Epidermal melanocyte (primary cell): ENCODE measurements at regions not wholly inside any gene's neighbourhood (a gene's known extent, or its start where the extent isn't known, plus 50 kb on each side); places are given as distances from the start of the nearest gene placed in this dataset.
"Not testable (repeated sequence)": the region's sequence is repeated elsewhere in the genome, so short reads cannot be mapped to it uniquely, and the experiment has no call there.

Source experiments
- DNase-seq: peaks from one replicate; pipeline ENCODE4 v3.0.0; 2011; ENCODE audit warnings: low spot score; ENCODE audit not compliant: insufficient read length

DNA sequence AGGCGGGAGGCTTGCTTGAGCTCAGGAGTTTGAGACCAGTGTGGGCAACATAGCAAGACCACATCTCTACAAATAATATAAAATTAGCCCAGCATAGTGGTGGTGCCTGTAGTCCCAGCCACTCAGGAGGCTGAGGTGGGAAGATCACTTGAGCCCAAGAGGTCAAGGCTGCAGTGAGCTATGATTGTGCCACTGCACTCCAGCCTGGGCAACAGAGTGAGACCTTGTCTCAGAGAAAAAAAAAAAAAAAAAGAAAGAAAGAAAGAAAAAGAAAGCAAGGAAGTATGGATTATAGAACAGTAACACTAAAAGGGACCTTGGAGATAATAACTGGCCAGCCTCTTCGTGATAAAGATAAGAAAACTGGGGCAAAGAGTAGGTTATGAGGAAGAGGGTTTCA lies 130.4 kb downstream of the PLCE1 start:
- not testable (repeated sequence) for DNase-seq

GRCh38 chr10:94125268-94125667 lies 131.5 kb downstream of the PLCE1 start:
- DNase-seq = not testable (repeated sequence)

DNA sequence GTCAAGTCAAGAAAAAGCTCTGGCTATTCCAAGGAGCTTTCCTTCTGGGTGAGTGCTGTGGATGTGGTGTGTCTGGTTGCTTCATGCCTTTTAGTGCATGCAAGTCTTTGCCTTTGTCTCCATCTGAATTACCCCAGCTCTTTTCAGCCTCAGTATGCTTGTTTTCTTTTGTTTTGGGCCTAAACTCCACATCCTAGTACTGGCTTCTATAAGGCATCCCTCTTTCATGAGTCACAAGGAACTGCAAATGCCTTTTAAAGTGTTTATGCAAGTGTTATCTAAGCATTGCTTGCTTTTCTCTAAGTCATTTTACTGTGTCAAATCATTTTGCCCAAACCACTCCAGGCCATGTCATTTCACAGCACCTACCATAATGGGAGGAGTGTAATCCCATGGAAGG lies 132.1 kb downstream of the PLCE1 start:
- DNase-seq = no peak

- DNase-seq = no peak
Observed at GRCh38 chr10:94129393-94130130, 135.8 kb downstream of the PLCE1 start.

GRCh38 chr10:94131885-94132284 lies 138.2 kb downstream of the PLCE1 start:
- DNase-seq = no peak

GRCh38 chr10:94133239-94133638 lies 139.5 kb downstream of the PLCE1 start:
- DNase-seq = no peak

DNA sequence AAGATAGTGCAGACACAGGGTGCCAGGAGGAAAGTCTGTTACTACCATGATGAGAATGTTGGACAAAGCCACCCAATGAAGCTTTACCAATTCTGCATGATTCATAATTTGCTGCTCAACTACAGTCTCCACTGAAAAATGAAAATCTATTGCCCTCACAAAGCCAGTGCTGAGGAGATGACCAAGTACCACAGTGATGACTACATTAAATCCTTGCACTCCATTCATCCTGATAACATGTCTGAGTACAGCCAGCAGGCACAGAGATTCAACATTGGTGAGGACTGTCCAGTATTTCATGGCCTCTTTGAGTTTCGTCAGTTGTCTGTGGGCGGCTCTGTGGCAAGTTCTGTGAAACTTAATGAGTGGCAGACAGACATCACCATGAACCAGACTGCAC lies 144.0 kb downstream of the PLCE1 start:
- DNase-seq = no peak

- no peak for DNase-seq
Observed at GRCh38 chr10:94138391-94138790, 144.7 kb downstream of the PLCE1 start.

GRCh38 chr10:94143261-94143660 lies 149.5 kb downstream of the PLCE1 start:
- DNase-seq = no peak

GRCh38 chr10:94146313-94146712 lies 152.6 kb downstream of the PLCE1 start:
- DNase-seq = no peak

- DNase-seq = no peak
Observed at GRCh38 chr10:94146746-94147145, 153.0 kb downstream of the PLCE1 start.

DNA sequence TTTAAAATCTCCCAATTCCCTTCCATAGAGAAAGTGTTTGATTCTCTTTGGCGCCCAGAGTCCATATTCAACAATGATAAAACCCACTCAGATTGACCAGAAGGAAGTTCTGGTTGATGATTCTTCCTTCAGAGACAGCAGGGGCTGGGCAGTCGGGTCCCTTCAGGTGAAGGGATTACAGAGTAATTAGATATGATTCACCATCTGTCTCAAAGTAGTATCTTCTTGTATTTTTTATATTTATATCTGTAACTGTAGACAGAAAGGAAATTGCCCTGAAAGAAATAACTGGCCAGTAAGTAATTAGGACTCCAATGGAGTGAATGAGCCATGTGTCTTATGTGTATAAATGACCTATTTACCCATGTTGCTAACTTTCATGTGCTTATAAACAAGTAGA lies 156.0 kb downstream of the PLCE1 start:
- DNase-seq = no peak

GRCh38 chr10:94150541-94151184 lies 156.9 kb downstream of the PLCE1 start:
- DNase-seq = no peak

GRCh38 chr10:94155722-94156271 lies 162.1 kb downstream of the PLCE1 start:
- no peak for DNase-seq

DNA sequence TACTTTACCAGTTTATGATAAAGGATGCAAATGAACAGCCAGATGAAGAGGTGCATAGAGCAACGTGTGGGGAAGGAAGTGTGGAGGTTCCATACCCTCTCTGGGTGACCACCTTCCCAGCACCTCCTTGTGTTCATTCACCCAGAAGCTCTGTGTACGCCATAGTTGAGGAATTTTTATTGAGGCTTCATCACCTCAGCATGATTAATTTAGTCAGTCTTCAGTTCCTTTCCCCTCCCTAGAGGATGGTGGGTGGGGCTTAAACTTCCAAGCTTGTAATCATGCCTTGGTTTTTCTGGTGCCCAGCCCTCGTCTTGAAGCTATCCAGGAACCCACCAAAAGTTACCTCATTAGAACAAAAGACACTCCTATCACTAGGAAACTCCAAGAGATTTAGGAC lies 162.7 kb downstream of the PLCE1 start:
- no peak for DNase-seq

DNA sequence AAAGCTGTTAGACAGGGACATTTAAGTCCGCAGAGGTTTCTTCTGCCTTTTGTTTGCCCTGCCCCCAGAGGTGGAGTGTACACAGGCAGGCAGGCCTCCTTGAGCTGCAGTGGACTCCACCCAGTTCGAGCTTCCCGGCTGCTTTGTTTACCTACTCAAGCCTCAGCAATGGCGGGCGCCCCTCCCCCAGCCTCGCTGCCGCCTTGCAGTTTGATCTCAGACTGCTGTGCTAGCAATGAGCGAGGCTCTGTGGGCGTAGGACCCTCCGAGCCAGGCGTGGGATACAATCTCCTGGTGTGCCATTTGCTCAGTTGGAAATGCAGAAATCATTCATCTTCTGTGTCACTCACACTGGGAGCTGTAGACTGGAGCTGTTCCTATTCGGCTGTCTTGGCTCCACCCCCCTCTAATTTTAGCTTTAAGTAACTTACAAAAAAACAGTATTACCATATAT lies 171.5 kb downstream of the PLCE1 start:
- not testable (repeated sequence) for DNase-seq

- no peak for DNase-seq
Observed at GRCh38 chr10:94172332-94172731, 178.6 kb downstream of the PLCE1 start.

GRCh38 chr10:94173594-94173993 lies 179.9 kb downstream of the PLCE1 start:
- no peak for DNase-seq

DNA sequence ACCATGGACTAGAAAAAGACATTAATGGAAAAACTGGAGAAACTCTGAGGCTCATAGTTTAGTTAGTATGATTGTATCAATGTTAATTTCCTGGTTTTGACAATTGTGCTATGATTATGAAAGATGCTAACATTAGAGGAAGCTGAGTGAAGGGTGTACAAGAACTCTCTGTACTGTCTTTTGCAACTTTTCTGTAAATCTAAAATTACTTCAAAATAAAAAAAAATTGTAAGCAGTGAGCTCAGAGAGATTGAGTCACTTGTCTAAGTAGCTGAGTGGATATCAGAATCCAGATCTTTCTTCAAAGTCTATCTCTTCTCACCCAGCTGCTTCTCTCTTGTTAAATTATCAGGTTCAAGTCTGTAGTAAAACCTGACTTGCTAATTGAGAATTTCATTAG lies 181.1 kb downstream of the PLCE1 start:
- DNase-seq = no peak

DNA sequence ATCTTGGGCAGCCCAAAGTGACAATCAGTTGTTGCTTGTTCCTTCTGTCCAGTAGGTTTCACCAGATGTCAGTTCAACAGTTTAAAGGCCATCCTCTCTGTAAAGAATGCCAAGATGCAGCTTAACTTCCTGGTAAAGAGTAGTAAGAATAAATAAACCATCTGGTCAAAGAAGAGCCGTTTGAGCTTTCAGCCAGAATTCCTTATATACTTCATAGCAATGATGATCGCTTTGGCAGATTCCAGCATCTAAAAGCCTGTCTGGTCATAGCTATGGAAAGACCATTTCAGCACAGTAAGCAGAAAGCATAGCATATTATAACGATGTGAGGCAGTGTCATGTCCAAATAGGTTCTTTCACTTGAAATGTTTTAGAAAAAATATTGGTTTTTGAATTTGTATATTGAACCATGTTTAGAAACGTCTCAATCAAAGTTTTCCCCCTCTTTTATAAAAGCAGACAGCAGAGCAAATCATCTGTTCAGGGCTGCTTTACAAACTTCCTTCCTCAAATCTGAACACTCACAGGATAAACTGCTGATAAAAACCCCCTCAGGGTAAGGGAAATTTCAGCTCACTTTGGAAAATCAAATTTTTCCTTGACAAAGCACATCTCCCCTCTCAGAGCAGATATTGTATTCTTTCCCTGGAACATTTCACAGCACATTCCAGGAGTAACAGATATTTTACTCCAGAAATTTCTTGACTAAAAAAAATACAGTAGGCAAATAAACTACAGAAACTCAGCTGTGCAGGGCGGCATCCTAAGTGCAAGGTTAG lies 184.1 kb downstream of the NOC3L start:
- DNase-seq = peak; percentile 26

DNA sequence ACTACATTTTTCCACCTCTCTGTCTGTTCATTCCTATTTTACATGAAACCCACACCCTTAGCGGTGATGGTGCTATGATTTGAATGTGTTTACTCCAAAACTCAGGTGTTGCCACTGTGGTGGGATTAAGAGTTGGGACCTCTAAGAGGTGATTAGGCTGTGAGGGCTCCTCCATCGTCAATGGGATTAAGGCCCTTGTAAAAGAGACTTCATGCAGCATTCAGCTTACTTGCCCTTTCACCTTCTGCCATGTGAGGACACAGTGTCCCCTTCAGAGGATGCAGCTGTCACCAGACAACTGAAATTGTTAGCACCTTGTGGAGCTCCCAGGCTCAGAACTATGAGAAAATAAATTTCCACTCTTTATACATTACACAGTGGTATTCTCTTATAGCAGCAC lies 182.2 kb downstream of the NOC3L start:
- DNase-seq = no peak

- no peak for DNase-seq
Observed at GRCh38 chr10:94183666-94184264, 179.0 kb downstream of the NOC3L start.
